ENCODE measurements at regions not wholly inside any gene's neighbourhood (a gene's known extent, or its start where the extent isn't known, plus 50 kb on each side); places are given as distances from the start of the nearest gene placed in this dataset.
"Not testable (repeated sequence)": the region's sequence is repeated elsewhere in the genome, so short reads cannot be mapped to it uniquely, and the experiment has no call there.

GRCh38 chr12:124091835-124092234, 118.8 kb downstream of the ZNF664 start:
- no peaks in the 10 kb centered on the region for H3K79me2 ChIP-seq (replicated peaks; ENCODE audit: insufficient read depth, low read length)
- H3K9me2 ChIP-seq (ENCODE audit: insufficient read depth, low read length) = no peaks in the 10 kb centered on the region

GRCh38 chr12:124092532-124092931, 119.5 kb downstream of the ZNF664 start:
- H3F3A ChIP-seq (ENCODE audit: insufficient read depth, low read length, poor library complexity, severe bottlenecking); H3K9me2 ChIP-seq (ENCODE audit: insufficient read depth, low read length); H3K9me3 ChIP-seq (ENCODE audit: low read length); H3K27me3 ChIP-seq (ENCODE audit: insufficient read depth, low read depth, low read length); H3K79me2 ChIP-seq (replicated peaks; ENCODE audit: insufficient read depth, low read length); H3K4me3 ChIP-seq (ENCODE audit: low read length); H2AFZ ChIP-seq (ENCODE audit: low read depth, low read length); H4K20me1 ChIP-seq (ENCODE audit: insufficient read depth); H3K9ac ChIP-seq (ENCODE audit: low read length); H3K27ac ChIP-seq (ENCODE audit: low read length); H3K36me3 ChIP-seq (ENCODE audit: insufficient read depth, low read length); H3K4me2 ChIP-seq (ENCODE audit: low read length): not testable (repeated sequence)

More at GRCh38 chr12:124091835-124092234, 118.8 kb downstream of the ZNF664 start:
- H3K36me3 ChIP-seq (ENCODE audit: insufficient read depth, low read length) = no peaks in the 10 kb centered on the region
- H3K4me2 ChIP-seq (ENCODE audit: low read length) = no peak overlapping the region
- no peak overlapping the region for H3K27ac ChIP-seq (ENCODE audit: low read length)
- no peaks in the 10 kb centered on the region for H3K9me3 ChIP-seq (ENCODE audit: low read length)
- TF ChIP-seq EZH2 (IDR thresholded peaks at IDR 0.05; ENCODE audit: borderline replicate concordance, insufficient read depth, low read length, poor library complexity, severe bottlenecking) (no peak), RAD21 (conservative IDR thresholded peaks at IDR 0.05) (no peak), TAF1 (IDR thresholded peaks at IDR 0.05; ENCODE audit: low read depth) (no peak), CTCF (IDR thresholded peaks at IDR 0.05; ENCODE audit: poor library complexity, severe bottlenecking) (no peak), MXI1 (conservative IDR thresholded peaks at IDR 0.05; ENCODE audit: poor library complexity, severe bottlenecking) (no peak), SMC3 (conservative IDR thresholded peaks at IDR 0.05; ENCODE audit: poor library complexity) (no peak), EP300 (conservative IDR thresholded peaks at IDR 0.05; ENCODE audit: poor library complexity, severe bottlenecking) (no peak), POLR2AphosphoS5 (IDR thresholded peaks at IDR 0.05) (no peak), REST (IDR thresholded peaks at IDR 0.05; ENCODE audit: borderline replicate concordance) (no peak)
- no peaks in the 10 kb centered on the region for H3K27me3 ChIP-seq (ENCODE audit: insufficient read depth, low read depth, low read length)
- H4K20me1 ChIP-seq (ENCODE audit: insufficient read depth) = no peaks in the 10 kb centered on the region
- no peaks in the 10 kb centered on the region for H3F3A ChIP-seq (ENCODE audit: insufficient read depth, low read length, poor library complexity, severe bottlenecking)
- no peak overlapping the region for H2AFZ ChIP-seq (ENCODE audit: low read depth, low read length)
- no peak overlapping the region for H3K9ac ChIP-seq (ENCODE audit: low read length)
- no peak overlapping the region for H3K4me3 ChIP-seq (ENCODE audit: low read length)

GRCh38 chr12:124093297-124093696, 120.3 kb downstream of the ZNF664 start:
- H3K9ac ChIP-seq (ENCODE audit: low read length) = no peak overlapping the region
- no peaks in the 10 kb centered on the region for H3K9me2 ChIP-seq (ENCODE audit: insufficient read depth, low read length)
- TF ChIP-seq MXI1 (conservative IDR thresholded peaks at IDR 0.05; ENCODE audit: poor library complexity, severe bottlenecking) (no peak), TAF1 (IDR thresholded peaks at IDR 0.05; ENCODE audit: low read depth) (no peak), SMC3 (conservative IDR thresholded peaks at IDR 0.05; ENCODE audit: poor library complexity) (no peak), EZH2 (IDR thresholded peaks at IDR 0.05; ENCODE audit: borderline replicate concordance, insufficient read depth, low read length, poor library complexity, severe bottlenecking) (no peak), RAD21 (conservative IDR thresholded peaks at IDR 0.05) (no peak), EP300 (conservative IDR thresholded peaks at IDR 0.05; ENCODE audit: poor library complexity, severe bottlenecking) (no peak), POLR2AphosphoS5 (IDR thresholded peaks at IDR 0.05) (no peak), CTCF (IDR thresholded peaks at IDR 0.05; ENCODE audit: poor library complexity, severe bottlenecking) (no peak), REST (IDR thresholded peaks at IDR 0.05; ENCODE audit: borderline replicate concordance) (no peak)
- no peaks in the 10 kb centered on the region for H3K9me3 ChIP-seq (ENCODE audit: low read length)
- no peaks in the 10 kb centered on the region for H3K36me3 ChIP-seq (ENCODE audit: insufficient read depth, low read length)
- H2AFZ ChIP-seq (ENCODE audit: low read depth, low read length) = no peak overlapping the region
- no peaks in the 10 kb centered on the region for H4K20me1 ChIP-seq (ENCODE audit: insufficient read depth)
- H3K27ac ChIP-seq (ENCODE audit: low read length) = no peak overlapping the region
- no peaks in the 10 kb centered on the region for H3K27me3 ChIP-seq (ENCODE audit: insufficient read depth, low read depth, low read length)
- H3K4me3 ChIP-seq (ENCODE audit: low read length) = no peak overlapping the region
- no peaks in the 10 kb centered on the region for H3F3A ChIP-seq (ENCODE audit: insufficient read depth, low read length, poor library complexity, severe bottlenecking)
- no peak overlapping the region for H3K4me2 ChIP-seq (ENCODE audit: low read length)
- no peaks in the 10 kb centered on the region for H3K79me2 ChIP-seq (replicated peaks; ENCODE audit: insufficient read depth, low read length)

Data from neural cell (in vitro differentiated cells).